Stimulated activated CD4-positive, alpha-beta T cell treated with anti-CD3 and anti-CD28 coated beads, Interleukin-15, amount 100 ng/mL, for 24 hours (primary cell): ENCODE measurements at regions not wholly inside any gene's neighbourhood (a gene's known extent, or its start where the extent isn't known, plus 50 kb on each side); places are given as distances from the start of the nearest gene placed in this dataset.
"Not testable (repeated sequence)": the region's sequence is repeated elsewhere in the genome, so short reads cannot be mapped to it uniquely, and the experiment has no call there.

Source experiments
- DNase-seq: peaks from one replicate; pipeline ENCODE4 v3.0.0-alpha.2; 2020

DNA sequence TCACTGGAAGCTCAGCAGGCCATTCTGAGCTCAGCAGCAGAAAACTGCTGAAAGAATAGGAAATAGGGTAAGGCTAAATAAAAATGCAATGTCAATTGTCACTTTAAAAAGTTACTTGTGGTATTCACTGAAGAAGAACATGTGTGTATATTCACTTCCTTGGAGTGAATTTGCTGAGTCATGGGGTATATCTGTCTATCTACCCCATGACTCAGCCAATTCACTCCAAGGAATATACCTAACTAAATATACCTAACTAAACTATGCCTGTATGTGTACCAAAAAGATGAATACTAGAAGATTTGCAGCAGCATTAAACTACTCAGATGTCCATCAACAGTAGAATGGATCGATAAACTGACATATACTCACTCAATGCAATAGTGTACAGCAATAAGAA, 69.5 kb upstream of the KCNAB1 start:
- DNase-seq, result no peak

DNA sequence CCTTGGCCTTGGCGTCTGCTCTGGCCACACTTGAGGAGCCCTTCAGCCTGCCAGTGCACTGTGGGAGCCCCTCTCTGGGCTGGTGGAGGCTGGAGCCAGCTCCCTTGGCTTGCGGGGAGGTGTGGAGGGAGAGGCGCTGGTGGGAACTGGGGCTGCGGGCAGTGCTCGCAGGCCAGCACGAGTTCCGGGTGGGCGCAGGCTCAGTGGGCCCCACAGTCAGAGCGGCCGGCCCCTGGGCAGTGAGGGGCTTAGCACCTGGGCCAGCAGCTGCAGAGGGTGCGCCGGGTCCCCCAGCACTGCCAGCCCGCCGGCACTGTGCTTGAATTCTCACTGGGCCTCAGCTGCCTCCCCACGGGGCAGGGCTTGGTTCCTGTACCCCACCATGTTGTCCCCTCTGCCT, 68.7 kb upstream of the KCNAB1 start:
- DNase-seq, result no peak

- DNase-seq, result no peak
Measured at GRCh38 chr3:156052115-156052514, 68.3 kb upstream of the KCNAB1 start.

DNA sequence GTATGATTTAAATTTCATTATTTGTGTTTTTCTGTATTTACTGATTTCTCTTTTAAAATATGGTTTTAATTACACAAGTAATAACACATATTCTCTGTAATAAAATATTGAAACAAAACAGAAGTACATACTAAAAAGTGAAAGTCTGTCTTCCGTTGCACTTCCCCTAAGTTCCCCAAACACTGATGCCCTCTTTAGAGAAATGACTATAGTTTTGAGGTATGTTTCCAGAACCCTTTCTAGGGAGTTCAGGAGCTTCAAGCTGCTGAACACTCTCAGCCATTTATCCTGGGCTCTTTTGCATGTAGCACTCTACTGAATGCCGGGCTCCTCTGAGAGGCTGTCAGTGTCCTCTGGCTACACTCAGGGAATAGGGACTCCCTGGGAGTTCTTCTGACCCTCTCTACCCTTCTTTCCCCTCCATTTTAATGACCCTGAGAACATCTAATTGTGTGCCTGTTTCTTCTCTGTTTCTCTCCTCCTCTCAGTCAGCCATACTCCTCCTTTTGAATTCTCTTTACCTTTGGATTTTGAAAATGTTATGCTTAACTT, 60.4 kb upstream of the KCNAB1 start:
- DNase-seq, result no peak

- DNase-seq, result not testable (repeated sequence)
Measured at GRCh38 chr3:156068151-156068550, 52.2 kb upstream of the KCNAB1 start.

- no peak for DNase-seq
Measured at GRCh38 chr3:156070028-156070427, 50.4 kb upstream of the KCNAB1 start.
